ENCODE measurements at regions not wholly inside any gene's neighbourhood (a gene's known extent, or its start where the extent isn't known, plus 50 kb on each side); places are given as distances from the start of the nearest gene placed in this dataset.

- CTCF ChIA-PET: no interaction called here
- H3K27me3 ChIP-seq (ENCODE audit: control insufficient read depth, insufficient read depth, low read length): no peaks in the 10 kb centered on the region
- H3K27ac ChIP-seq (ENCODE audit: low read depth, low read length): no peak overlapping the region
- H3K4me3 ChIP-seq (ENCODE audit: low read depth, low read length): no peak overlapping the region
- TF ChIP-seq, protein P1, sequence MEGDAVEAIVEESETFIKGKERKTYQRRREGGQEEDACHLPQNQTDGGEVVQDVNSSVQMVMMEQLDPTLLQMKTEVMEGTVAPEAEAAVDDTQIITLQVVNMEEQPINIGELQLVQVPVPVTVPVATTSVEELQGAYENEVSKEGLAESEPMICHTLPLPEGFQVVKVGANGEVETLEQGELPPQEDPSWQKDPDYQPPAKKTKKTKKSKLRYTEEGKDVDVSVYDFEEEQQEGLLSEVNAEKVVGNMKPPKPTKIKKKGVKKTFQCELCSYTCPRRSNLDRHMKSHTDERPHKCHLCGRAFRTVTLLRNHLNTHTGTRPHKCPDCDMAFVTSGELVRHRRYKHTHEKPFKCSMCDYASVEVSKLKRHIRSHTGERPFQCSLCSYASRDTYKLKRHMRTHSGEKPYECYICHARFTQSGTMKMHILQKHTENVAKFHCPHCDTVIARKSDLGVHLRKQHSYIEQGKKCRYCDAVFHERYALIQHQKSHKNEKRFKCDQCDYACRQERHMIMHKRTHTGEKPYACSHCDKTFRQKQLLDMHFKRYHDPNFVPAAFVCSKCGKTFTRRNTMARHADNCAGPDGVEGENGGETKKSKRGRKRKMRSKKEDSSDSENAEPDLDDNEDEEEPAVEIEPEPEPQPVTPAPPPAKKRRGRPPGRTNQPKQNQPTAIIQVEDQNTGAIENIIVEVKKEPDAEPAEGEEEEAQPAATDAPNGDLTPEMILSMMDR (IDR thresholded peaks at IDR 0.05; ENCODE audit: low read depth, low read length): no peak
- POLR2A ChIA-PET: no interaction called here
- peaks cover 15% of the 10 kb centered on the region for H3K9me3 ChIP-seq (ENCODE audit: control insufficient read depth, insufficient read depth, low read length)
- DNase-seq (ENCODE audit: low read depth, low spot score): no peak
These were observed 271.6 kb downstream of the CENPC start for GRCh38 chr4:67273666-67274065.

GRCh38 chr4:67261971-67262370 lies 283.3 kb downstream of the CENPC start:
- H3K27ac ChIP-seq (ENCODE audit: low read depth, low read length): no peak overlapping the region
- H3K27me3 ChIP-seq (ENCODE audit: control insufficient read depth, insufficient read depth, low read length): no peaks in the 10 kb centered on the region
- TF ChIP-seq, protein P1 (IDR thresholded peaks at IDR 0.05; ENCODE audit: low read depth, low read length): no peak
- CTCF ChIA-PET: no interaction called here
- no peak for DNase-seq (ENCODE audit: low read depth, low spot score)
- H3K9me3 ChIP-seq (ENCODE audit: control insufficient read depth, insufficient read depth, low read length): no peaks in the 10 kb centered on the region; the same call in 1 of the 2 replicates
- H3K4me3 ChIP-seq (ENCODE audit: low read depth, low read length): no peak overlapping the region
- POLR2A ChIA-PET: no interaction called here

DNA sequence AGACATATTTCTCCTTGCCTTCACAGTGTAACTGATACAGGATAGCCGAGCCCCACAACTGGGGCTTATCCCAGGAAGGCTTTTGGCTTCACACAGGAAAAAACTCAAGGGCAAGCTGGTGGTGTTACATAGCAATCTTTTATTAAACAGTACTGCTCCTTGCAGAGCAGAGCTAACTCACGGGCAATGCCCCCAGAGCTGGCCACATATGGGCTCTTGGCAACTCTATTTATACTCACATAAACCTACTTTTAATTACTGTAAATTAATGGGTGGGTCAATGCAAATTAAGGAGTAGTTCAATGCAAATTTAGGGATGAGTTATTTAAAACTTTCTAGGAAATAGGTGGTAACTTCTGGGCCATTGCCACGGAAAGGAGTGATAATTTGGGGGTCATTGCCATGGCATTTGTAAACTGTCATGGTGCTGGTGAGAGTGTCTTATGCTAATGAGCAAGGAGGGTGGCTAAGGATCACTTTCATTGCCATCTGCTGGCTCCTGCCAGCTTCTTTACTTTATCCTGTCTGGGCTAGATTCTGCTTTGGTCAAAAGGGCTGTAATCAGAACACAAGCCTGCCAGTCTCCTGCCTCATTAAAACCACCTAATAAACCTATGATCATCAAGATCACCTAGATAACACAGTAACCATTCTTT lies 288.8 kb downstream of the CENPC start:
- POLR2A ChIA-PET: no interaction called here
- no peaks in the 10 kb centered on the region for H3K27me3 ChIP-seq (ENCODE audit: control insufficient read depth, insufficient read depth, low read length)
- no peak for DNase-seq (ENCODE audit: low read depth, low spot score)
- TF ChIP-seq, protein P1 (IDR thresholded peaks at IDR 0.05; ENCODE audit: low read depth, low read length): no peak
- CTCF ChIA-PET: no interaction called here
- no peak overlapping the region for H3K27ac ChIP-seq (ENCODE audit: low read depth, low read length)
- no peak overlapping the region for H3K4me3 ChIP-seq (ENCODE audit: low read depth, low read length)
- H3K9me3 ChIP-seq (ENCODE audit: control insufficient read depth, insufficient read depth, low read length): peaks cover 3% of the 10 kb centered on the region; the same call in 1 of the 2 replicates

- no peak overlapping the region for H3K4me3 ChIP-seq (ENCODE audit: low read depth, low read length)
- TF ChIP-seq, protein P1 (IDR thresholded peaks at IDR 0.05; ENCODE audit: low read depth, low read length): no peak
- ChIA-PET POLR2A (no interaction called here), CTCF (no interaction called here)
- DNase-seq (ENCODE audit: low read depth, low spot score): no peak
- H3K27ac ChIP-seq (ENCODE audit: low read depth, low read length): no peak overlapping the region
- H3K27me3 ChIP-seq (ENCODE audit: control insufficient read depth, insufficient read depth, low read length): no peaks in the 10 kb centered on the region
- no peaks in the 10 kb centered on the region for H3K9me3 ChIP-seq (ENCODE audit: control insufficient read depth, insufficient read depth, low read length)
These were observed 295.0 kb downstream of the CENPC start for GRCh38 chr4:67250131-67250896.

DNA sequence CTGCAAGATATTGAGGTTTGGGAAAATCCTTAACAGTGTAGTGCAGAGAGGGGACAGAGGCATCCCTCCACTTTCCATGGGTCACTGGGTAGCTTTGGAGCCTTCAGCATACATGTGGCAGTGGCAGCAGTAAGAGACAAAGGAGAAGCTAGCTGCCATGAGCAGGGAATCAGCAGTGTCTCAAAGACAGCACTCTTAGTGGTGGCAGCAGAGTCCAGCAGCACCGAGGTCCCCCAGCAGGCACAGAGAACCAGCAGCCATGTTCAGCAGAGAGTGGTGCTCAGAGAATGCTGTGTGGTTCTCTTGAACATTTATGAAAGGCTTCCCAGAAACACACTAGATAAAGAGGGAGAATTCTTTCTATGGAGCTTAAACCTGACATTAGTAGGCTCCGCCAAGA lies 308.5 kb downstream of the CENPC start:
- POLR2A ChIA-PET: no interaction called here

More for the DNA sequence above, 308.5 kb downstream of the CENPC start:
- no peak overlapping the region for H3K27ac ChIP-seq (ENCODE audit: low read depth, low read length)
- H3K27me3 ChIP-seq (ENCODE audit: control insufficient read depth, insufficient read depth, low read length): no peaks in the 10 kb centered on the region
- TF ChIP-seq, protein P1 (IDR thresholded peaks at IDR 0.05; ENCODE audit: low read depth, low read length): no peak
- DNase-seq (ENCODE audit: low read depth, low spot score): no peak
- CTCF ChIA-PET: no interaction called here
- H3K9me3 ChIP-seq (ENCODE audit: control insufficient read depth, insufficient read depth, low read length): 0 out of 2 replicates have a peak, but pooled peaks cover 3% of the 10 kb centered on the region
- no peak overlapping the region for H3K4me3 ChIP-seq (ENCODE audit: low read depth, low read length)

All from AG04450 (cell line).